Heart left ventricle (tissue), 13 donors: ENCODE measurements at regions not wholly inside any gene's neighbourhood (a gene's known extent, or its start where the extent isn't known, plus 50 kb on each side); places are given as distances from the start of the nearest gene placed in this dataset.
"Not testable (repeated sequence)": the region's sequence is repeated elsewhere in the genome, so short reads cannot be mapped to it uniquely, and the experiment has no call there.

Experiments
- POLR2A ChIP-seq, 2 donors: fragments of 450-650 bp; IDR thresholded peaks; one replicate each; pipeline ENCODE4 v1.6.1; 2017; ENCODE audit warnings: antibody characterized with exemption in 2 of 2, mild to moderate bottlenecking in 2 of 2, moderate library complexity in 2 of 2
- TF ChIP-seq, protein P1 (sequence below), 12 donors: fragments of 200-600 bp; sonication (generic) in 4 of 12; IDR thresholded peaks; one replicate each; pipeline versions ENCODE4 v1.5.0 to v1.8.0; 2018 to 2022; ENCODE audit warnings: antibody characterized with exemption in 12 of 12, mild to moderate bottlenecking in 5 of 12
- donor health status: ischemic (EF 13 %, LVEDD 7.1; RV severe dilation, severe dysfunction).
- donor health status: DM: no; HTN: yes; CAD: no.
- donor health status: DM: no; HTN: no; CAD: no.
- donor health status: ischemic (EF 25% LVEDD 6.9; RV normal size, moderate dysfunction).
- donor health status: ischemic (EF 25% LVEDD 5.7; RV mildly dilated, moderate dysfunction).
- donor health status: ischemic (EF 35%, LVEDD 5.7; RV mildly dilated, moderate dysfunction).
- donor health status: nonischemic (EF 11% LVEDD 7.7; RV severe dilation, severe dysfunction).
- donor health status: DM: yes; HTN: yes; CAD: no.
- donor health status: PGD.
- donor health status: ischemic (EF 29% LVEDD 5.4; RV normal size, mild dysfunction).
- donor health status: nonischemic (EF 23%, LVEDD 6.1; RV moderate dilation, normal function).

DNA sequence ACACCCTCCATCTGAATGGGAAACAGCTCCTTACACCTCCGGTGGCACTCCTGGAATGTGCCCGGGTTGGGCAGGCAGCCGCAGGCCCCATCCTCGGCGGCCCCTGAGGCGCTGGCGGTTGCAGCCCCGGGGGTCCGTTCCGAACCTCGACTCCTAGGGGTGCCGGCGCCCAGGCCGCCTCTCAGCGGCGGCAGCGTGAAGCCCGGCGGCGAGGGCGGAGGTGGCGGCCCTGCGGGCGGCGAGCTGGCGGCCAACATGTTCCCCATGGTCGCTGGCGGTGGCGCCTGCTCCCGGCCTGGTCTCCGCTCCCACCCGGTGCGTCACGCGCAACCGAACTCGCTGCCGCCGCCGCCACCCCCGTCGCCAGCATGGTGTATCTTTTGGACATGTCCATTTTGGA is 165.2 kb downstream of the POTEH start:
- TF ChIP-seq, protein P1, sequence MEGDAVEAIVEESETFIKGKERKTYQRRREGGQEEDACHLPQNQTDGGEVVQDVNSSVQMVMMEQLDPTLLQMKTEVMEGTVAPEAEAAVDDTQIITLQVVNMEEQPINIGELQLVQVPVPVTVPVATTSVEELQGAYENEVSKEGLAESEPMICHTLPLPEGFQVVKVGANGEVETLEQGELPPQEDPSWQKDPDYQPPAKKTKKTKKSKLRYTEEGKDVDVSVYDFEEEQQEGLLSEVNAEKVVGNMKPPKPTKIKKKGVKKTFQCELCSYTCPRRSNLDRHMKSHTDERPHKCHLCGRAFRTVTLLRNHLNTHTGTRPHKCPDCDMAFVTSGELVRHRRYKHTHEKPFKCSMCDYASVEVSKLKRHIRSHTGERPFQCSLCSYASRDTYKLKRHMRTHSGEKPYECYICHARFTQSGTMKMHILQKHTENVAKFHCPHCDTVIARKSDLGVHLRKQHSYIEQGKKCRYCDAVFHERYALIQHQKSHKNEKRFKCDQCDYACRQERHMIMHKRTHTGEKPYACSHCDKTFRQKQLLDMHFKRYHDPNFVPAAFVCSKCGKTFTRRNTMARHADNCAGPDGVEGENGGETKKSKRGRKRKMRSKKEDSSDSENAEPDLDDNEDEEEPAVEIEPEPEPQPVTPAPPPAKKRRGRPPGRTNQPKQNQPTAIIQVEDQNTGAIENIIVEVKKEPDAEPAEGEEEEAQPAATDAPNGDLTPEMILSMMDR (IDR thresholded peaks at IDR 0.05): not testable (repeated sequence)
- not testable (repeated sequence) for TF ChIP-seq POLR2A (IDR thresholded peaks at IDR 0.05)
